ENCODE measurements at regions not wholly inside any gene's neighbourhood (a gene's known extent, or its start where the extent isn't known, plus 50 kb on each side); places are given as distances from the start of the nearest gene placed in this dataset.
"Not testable (repeated sequence)": the region's sequence is repeated elsewhere in the genome, so short reads cannot be mapped to it uniquely, and the experiment has no call there.

- DNase-seq (ENCODE audit: low read depth, low spot score) = no peak
- no peak for TF ChIP-seq CTCF (IDR thresholded peaks at IDR 0.05; ENCODE audit: low read depth, low read length)
- H3K4me3 ChIP-seq (ENCODE audit: low read depth, low read length) = no peak overlapping the region
- in situ Hi-C loops (cut with HindIII; ENCODE audit: low sequenced_read_pairs) = no loop called here
These were observed 160.8 kb downstream of the DISP1 start for GRCh38 chr1:222975472-222976122.

- in situ Hi-C loops (cut with HindIII; ENCODE audit: low sequenced_read_pairs) = no loop called here
- peak; percentile 38 for DNase-seq (ENCODE audit: low read depth, low spot score)
- TF ChIP-seq CTCF (IDR thresholded peaks at IDR 0.05; ENCODE audit: low read depth, low read length) = no peak
- H3K4me3 ChIP-seq (ENCODE audit: low read depth, low read length) = no peak overlapping the region
These were observed 161.6 kb downstream of the DISP1 start for GRCh38 chr1:222976453-222976852.

GRCh38 chr1:222977294-222977693 is 162.5 kb downstream of the DISP1 start:
- H3K4me3 ChIP-seq (ENCODE audit: low read depth, low read length); DNase-seq (ENCODE audit: low read depth, low spot score); in situ Hi-C loops (cut with HindIII; ENCODE audit: low sequenced_read_pairs): not testable (repeated sequence)

DNA sequence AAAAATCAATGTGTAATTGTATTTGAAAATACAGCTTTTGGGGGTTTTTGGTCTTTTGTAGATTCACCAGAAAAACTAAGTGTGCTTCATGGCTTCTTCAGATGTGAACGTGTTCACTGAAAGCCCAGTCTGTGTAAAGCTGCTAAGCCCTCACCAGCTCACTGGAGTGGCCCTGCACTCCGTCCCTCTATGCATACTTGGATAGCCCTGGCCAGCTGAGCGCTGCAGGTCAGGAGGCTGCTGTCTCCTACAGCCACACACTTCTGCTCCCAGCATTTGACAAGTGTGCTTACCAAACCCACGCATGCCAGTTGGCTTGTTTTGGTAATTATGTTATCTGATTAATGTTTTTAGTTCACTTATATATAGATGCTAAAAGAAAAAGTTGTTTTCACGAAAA is 163.5 kb downstream of the TLR5 start:
- TF ChIP-seq CTCF (IDR thresholded peaks at IDR 0.05; ENCODE audit: low read depth, low read length) = no peak
- no peak overlapping the region for H3K4me3 ChIP-seq (ENCODE audit: low read depth, low read length)
- no peak for DNase-seq (ENCODE audit: low read depth, low spot score)
- in situ Hi-C loops (cut with HindIII; ENCODE audit: low sequenced_read_pairs) = no loop called here

- no peak for DNase-seq (ENCODE audit: low read depth, low spot score)
- in situ Hi-C loops (cut with HindIII; ENCODE audit: low sequenced_read_pairs) = no loop called here
- no peak overlapping the region for H3K4me3 ChIP-seq (ENCODE audit: low read depth, low read length)
- TF ChIP-seq CTCF (IDR thresholded peaks at IDR 0.05; ENCODE audit: low read depth, low read length) = no peak
These were observed 155.4 kb downstream of the TLR5 start for GRCh38 chr1:222987674-222988076.

DNA sequence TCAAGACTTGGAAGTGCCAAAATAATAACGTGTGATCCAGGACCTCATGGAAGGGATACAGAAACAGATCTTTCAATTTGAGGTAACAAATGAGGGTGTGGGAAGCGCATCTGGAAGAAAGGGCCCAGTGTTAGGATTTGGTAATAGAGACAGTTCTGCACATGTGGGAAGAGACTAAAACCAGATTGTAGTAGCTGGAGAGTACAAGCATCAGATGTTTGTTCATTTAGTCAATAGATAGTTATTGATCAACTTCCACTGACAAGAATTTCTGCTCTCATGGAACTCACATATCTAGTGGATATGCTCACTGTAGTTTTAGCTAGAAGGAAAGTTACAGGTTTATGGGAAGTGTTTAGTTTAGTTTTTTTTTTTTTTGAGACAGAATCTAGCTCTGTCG is 153.6 kb downstream of the TLR5 start:
- in situ Hi-C loops (cut with HindIII; ENCODE audit: low sequenced_read_pairs) = no loop called here

GRCh38 chr1:222991177-222991576 is 151.9 kb downstream of the TLR5 start:
- in situ Hi-C loops (cut with HindIII; ENCODE audit: low sequenced_read_pairs) = no loop called here
- no peak overlapping the region for H3K4me3 ChIP-seq (ENCODE audit: low read depth, low read length)
- TF ChIP-seq CTCF (IDR thresholded peaks at IDR 0.05; ENCODE audit: low read depth, low read length) = no peak
- no peak for DNase-seq (ENCODE audit: low read depth, low spot score)

More for the DNA sequence above, 153.6 kb downstream of the TLR5 start:
- no peak for TF ChIP-seq CTCF (IDR thresholded peaks at IDR 0.05; ENCODE audit: low read depth, low read length)
- DNase-seq (ENCODE audit: low read depth, low spot score) = no peak
- H3K4me3 ChIP-seq (ENCODE audit: low read depth, low read length) = no peak overlapping the region

Measured in astrocyte of the spinal cord (primary cell).